Cardiac fibroblast (primary cell): ENCODE measurements at regions not wholly inside any gene's neighbourhood (a gene's known extent, or its start where the extent isn't known, plus 50 kb on each side); places are given as distances from the start of the nearest gene placed in this dataset.
A peak's percentile ranks its signal among the peaks of the same experiment; 100 is the strongest.

Source experiments
- DNase-seq, 2 donors: peaks; one replicate each; pipeline versions ENCODE4 v3.0.0 to v3.0.0-alpha.2; 2010; ENCODE audit warnings: low read depth in 2 of 2
- H3K4me3 ChIP-seq, 2 donors: replicated peaks in 1 of 2; 1 replicate in 1 of 2; 2 replicates in 1 of 2; pipeline ENCODE4 v1.5.1; 2011; ENCODE audit warnings: low read depth in 2 of 2, low read length in 2 of 2, mild to moderate bottlenecking in 2 of 2, moderate library complexity in 1 of 2
- TF ChIP-seq, protein P1 (sequence below): IDR thresholded peaks from one replicate; pipeline ENCODE4 v1.5.1; 2011; ENCODE audit warnings: low read depth, mild to moderate bottlenecking, low read length, inconsistent platforms

DNA sequence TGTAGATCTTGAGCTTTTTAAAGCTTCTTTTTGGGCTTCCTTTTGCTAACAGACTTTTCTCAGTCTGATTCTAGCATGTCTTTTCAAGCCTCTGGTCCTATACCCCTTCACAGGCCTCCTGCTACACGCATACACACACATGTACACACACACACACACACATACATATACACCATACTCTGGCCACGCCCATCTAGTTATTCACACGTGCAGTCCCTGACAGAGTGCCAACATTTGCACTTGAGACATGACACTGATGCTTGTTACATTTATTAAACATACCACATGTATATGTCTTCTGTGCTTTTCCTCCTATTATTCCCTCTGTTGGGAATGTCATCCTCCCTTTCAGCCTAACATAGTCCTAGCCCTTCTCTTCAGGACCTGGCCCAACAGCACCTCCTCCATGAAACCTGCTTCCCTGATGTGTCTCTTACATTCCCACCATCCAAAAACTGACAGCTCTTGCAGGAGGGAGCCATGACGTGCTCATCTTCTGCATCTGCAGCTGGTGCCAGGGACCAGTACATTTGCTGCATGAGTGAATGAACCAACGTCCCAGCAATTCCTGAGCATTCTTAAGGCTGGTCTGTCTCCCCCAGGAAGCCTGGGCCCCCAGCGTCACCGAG, 222.1 kb downstream of the ARHGAP12 start:
- no peak overlapping the region for H3K4me3 ChIP-seq
- TF ChIP-seq, protein P1, sequence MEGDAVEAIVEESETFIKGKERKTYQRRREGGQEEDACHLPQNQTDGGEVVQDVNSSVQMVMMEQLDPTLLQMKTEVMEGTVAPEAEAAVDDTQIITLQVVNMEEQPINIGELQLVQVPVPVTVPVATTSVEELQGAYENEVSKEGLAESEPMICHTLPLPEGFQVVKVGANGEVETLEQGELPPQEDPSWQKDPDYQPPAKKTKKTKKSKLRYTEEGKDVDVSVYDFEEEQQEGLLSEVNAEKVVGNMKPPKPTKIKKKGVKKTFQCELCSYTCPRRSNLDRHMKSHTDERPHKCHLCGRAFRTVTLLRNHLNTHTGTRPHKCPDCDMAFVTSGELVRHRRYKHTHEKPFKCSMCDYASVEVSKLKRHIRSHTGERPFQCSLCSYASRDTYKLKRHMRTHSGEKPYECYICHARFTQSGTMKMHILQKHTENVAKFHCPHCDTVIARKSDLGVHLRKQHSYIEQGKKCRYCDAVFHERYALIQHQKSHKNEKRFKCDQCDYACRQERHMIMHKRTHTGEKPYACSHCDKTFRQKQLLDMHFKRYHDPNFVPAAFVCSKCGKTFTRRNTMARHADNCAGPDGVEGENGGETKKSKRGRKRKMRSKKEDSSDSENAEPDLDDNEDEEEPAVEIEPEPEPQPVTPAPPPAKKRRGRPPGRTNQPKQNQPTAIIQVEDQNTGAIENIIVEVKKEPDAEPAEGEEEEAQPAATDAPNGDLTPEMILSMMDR = no peak
- DNase-seq = no peak

- TF ChIP-seq, protein P1 = no peak
- H3K4me3 ChIP-seq = no peak overlapping the region
- peak in 1 of 2 donors; percentile 54 for DNase-seq
These were observed 223.5 kb downstream of the ARHGAP12 start for GRCh38 chr10:31705136-31705535.

DNA sequence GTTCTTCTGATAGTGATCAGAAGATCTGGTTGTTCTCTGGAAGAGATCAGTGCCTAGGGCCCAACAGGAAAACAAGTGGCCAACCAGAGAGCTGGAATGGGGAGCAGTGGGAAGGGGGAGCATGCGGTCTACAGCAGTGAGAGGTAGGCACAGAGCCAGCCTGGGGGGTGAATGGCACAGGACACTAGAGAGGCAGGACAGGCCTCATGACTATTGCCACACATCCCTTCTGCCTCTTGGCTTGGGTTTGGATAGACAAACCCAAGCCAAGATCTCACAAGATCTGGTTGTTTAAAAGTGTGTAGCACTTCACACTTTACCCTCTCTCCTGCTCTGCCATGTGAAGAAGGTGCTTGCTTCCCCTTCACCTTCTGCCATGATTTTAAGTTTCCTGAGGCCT, 224.4 kb downstream of the ARHGAP12 start:
- no peak for DNase-seq
- TF ChIP-seq, protein P1 = no peak
- H3K4me3 ChIP-seq = no peak overlapping the region

GRCh38 chr10:31702954-31703353, 225.7 kb downstream of the ARHGAP12 start:
- H3K4me3 ChIP-seq = no peak overlapping the region
- TF ChIP-seq, protein P1 = no peak
- no peak for DNase-seq

DNA sequence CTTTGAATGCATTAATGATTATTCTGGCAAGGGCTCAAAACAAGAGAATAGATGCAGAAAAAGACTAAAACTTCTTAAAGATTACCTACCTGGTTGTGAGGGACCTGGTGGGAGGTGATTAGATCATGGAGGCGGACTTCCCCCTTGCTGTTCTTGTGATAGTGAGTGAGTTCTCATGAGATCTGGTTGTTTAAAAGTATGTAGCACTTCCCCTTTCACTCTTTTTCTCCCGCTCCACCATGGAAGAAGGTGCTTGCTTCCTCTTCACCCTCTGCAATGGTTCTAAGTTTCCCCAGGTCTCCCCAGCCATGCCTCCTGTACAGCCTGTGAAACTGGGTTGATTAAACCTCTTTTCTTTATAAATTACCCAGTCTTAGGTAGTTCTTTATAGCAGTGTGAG, 226.6 kb downstream of the ARHGAP12 start:
- TF ChIP-seq, protein P1 = no peak
- no peak overlapping the region for H3K4me3 ChIP-seq
- DNase-seq = no peak

- peak; percentile 14 to 22 for DNase-seq
- TF ChIP-seq, protein P1 = no peak
- no peak overlapping the region for H3K4me3 ChIP-seq
These were observed 227.1 kb downstream of the ARHGAP12 start for GRCh38 chr10:31701546-31701945.

DNA sequence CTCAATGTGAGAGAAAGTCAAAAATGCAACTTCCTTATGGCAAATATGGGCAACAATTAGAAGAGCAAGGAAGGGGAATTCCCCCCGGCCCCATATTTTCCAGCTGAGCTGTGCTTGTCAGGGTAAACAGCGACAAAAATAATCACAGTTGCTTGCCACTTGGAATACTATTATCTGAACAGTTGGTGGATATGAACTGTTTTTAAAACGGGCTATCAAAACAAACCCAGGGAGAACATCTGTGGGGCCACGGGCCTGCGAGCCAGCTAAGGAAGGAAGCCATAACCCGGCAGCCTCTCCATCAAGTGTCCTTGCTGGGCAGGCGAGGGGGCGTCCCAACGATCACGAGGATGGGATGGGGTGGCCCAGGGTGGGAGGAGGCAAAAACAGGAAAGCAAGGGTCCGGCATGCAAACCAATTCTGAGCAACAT, 228.4 kb downstream of the ARHGAP12 start:
- H3K4me3 ChIP-seq = no peak overlapping the region
- peak; percentile 31 to 43 for DNase-seq
- TF ChIP-seq, protein P1 = no peak
